Right hindlimb (tissue), 1 donor: ENCODE measurements at regions not wholly inside any gene's neighbourhood (a gene's known extent, or its start where the extent isn't known, plus 50 kb on each side); places are given as distances from the start of the nearest gene placed in this dataset.
"Not testable (repeated sequence)": the region's sequence is repeated elsewhere in the genome, so short reads cannot be mapped to it uniquely, and the experiment has no call there.

ENCODE experiments used
- DNase-seq: peaks from one replicate; pipeline ENCODE4 v3.0.0-alpha.2; 2018

DNA sequence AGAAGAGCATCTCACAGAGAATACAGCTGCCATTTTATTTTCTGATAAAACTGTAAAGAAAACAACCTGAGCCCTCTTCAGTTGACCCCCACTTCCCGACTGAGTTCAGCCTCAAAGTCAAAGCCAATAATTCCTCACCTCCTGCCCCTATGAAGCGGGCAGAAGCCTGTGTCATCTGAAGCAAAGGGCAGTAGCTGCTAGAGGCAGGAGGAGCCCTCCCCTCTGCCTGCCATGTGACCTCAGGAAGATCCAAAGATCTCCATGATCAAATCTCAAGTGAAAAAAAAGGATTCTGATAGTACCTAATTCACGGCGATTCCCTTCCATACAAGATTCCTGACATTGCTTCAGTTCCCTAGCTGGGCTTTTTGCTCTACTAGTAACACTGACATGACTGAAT lies 223.1 kb upstream of the CAND1 start:
- no peak for DNase-seq

DNA sequence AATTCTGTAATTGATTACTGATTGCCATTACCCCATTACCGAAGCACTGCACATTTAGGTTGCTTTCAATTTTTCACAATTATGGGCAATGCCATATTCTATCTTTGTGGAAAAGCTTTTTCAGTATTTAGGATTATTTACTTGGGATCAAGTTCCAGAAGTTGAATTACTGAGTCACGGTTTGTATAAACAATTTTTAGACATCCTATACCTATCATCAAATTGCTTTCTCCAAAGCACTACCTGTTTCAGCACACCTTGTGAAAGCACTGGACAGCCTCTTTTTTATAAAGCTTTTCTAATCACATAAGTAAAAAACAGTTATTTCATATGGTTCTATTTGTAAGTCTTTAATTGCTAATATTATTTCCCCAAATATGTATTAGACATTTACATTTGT lies 221.5 kb upstream of the CAND1 start:
- DNase-seq = no peak

DNA sequence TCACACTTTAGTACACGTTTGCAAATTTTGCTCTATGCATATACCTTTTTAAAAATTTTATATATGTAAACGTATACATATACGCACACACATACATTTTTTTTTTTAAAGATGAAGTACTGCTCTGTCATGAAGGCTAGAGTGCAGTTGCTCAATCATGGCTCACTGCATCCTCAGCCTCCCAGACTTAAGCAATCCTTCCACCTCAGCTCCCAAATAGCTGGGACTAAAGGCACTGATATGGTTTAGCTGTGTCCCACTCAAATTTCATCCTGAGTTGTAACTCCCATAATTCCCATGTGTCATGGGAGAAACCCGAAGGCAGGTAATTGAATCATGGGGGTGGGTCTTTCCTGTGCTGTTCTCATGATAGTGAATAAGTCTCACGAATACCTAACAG lies 220.8 kb upstream of the CAND1 start:
- DNase-seq = no peak

- DNase-seq = not testable (repeated sequence)
Measured at GRCh38 chr12:67049199-67049598, 220.0 kb upstream of the CAND1 start.

- no peak for DNase-seq
Measured at GRCh38 chr12:67052981-67053380, 216.2 kb upstream of the CAND1 start.

GRCh38 chr12:67056329-67056728 lies 212.8 kb upstream of the CAND1 start:
- DNase-seq = no peak

- no peak for DNase-seq
Measured at GRCh38 chr12:67057072-67057471, 212.1 kb upstream of the CAND1 start.

DNA sequence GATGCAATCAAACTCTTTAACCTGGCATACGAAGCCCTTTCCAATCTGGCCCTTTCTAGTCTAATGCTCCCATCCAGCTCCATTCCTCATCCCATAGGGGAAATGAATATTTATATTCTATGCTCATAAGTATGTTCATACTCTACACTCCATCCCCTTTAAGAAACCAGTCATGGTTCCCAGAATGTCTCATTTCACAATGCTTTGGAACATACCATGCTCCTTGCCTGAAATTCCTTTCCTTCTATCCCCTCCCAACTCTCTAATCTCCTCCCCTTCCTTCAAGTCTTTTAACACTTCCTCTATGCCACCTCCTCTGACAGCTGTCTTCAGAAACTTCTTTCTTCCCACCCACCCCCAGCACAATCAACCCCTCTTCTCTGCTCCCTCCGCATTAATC lies 207.0 kb upstream of the CAND1 start:
- no peak for DNase-seq

DNA sequence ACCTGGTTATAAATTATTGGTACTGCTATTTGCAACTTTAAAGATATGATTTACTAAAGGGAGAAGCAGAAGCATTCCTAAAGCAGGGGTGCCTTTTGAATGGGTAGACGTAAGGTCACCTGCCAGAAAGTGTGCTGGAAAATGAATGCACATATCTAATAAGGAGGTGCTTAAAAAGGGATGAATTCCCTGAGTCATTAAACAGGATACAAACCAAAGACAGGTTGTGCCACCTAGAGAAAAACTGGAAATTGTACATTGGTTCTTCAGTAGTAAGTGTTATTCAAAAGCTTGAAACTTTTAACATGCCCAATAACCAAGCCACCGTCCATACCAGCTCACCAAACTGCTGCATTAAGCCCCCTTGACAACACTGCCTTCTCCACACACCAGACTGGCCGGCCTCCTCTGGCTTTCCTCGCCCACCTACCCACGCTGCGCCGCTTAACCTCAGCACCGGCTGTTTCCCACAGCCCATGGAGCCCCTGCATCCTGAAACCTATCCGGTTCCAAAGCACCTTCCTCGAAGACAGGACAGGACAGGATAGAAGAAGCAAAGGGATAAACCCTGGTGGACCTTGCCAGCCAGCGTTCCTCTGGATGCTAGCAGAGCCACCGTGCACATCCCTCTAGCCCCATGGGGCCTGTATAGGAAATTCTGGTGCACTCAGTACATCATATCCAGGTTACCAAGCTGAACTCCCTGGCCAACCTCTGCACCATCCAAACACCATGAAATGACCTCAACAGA lies 201.5 kb upstream of the CAND1 start:
- no peak for DNase-seq

- DNase-seq = no peak
Measured at GRCh38 chr12:67068204-67068731, 200.9 kb upstream of the CAND1 start.

DNA sequence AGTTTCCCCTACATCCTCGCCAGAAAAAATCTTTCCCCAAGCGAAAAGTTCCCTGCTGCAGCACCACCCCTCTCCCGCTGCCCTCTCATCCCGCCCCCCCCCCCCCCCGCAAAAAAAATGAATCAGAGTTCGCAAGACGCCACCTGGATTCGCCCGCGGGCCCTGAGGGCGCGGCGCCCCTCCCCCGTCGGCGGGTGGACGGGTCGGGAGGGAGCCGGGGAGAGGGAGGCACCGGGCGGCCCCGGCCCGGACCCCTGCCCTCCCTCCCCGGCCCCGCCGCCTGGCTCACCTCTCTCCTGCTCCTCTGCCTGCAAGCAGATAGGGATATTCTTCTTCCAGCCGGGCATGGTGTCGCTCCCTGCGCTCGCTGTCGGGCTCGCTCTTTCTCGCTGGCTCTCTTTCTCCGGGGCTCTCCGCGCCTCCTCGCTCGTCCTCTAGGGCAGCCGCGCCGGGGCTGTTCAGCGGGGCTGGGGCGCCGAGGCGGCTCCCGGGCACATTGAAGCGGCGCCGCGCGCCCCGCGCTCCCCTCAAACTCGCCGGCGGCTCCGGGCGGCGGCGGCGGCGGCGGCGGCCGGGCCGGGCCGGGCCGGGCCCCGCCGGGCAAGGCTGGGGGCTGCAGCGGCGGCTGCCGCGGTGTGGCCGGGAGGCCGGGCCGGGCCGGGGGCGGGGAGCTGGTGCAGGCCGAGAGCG lies 200.3 kb upstream of the CAND1 start:
- peak; percentile 57 for DNase-seq

DNA sequence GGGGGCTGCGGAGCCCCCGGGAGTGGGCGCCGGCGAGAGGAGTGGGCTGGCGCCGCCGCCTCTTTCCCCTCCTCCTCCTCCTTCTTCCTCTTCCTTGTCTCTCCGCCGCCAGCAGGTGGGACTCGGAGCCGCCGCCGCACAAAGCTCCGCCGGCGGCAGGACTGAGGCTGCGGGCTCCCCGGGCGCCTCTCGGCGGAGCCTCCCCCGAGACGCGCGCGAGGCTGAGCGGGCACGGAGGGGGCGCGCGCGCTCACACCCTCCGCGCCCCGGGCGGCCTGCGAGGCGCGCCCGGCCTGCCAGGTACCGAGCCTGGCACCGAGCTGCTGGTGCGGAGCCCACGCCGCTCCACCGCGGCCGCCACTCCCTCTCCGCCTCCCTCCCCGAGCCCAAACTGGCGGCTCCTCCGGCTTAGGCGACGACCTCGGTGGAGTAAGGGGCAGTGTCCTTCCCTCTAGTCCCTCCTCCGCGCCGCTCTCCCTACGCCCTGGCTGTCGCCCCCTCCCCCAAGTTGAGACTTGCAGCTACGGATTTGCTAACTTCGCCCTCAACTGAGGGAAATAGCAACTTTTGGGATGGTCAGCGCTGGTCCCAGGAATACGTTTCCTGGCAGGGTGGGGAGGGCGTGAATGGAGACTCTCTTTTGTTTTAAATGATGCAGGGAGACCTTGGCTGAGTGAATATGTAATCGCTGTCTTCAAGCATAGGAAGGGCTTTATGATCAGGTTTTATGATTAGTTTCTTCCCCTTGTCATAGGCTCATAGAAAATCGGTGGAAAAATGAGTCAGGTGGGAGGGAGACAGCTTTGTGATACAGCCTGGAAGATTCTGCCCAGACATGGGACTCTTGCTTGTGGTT lies 199.5 kb upstream of the CAND1 start:
- DNase-seq = peak; percentile 46

DNA sequence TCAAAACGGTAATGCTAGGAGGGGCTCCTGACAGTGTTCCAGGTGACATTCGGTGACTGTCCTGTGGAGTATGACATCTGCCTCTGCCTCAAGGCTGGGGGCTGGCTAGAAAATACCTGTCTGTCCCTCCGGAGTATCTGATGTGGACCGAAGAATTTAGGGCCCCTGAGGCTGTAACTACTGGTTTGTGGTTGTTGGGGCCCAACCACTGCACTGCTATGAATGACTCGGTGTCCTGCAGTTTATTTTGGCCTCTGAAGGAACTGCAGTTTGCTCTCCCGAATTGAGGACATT lies 198.9 kb upstream of the CAND1 start:
- no peak for DNase-seq

DNA sequence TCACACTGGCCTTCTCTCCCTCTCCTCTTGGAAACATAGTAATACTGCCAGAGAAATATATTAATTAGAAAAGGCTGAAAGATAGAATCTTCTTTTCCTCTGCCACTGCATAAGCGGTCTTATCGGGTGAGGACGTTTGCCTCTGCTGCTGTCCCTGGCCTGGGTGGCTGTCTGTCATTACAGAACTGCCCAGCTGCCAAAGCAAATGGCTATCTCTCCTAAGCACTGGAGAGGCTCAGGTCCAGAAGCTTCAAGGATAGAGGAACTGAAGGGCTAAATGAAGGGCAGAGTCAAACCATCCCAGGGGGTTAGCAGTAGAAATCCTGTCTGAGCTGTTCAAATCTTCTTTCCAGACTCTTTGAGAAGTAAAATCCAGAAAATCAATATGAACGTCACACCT lies 198.6 kb upstream of the CAND1 start:
- DNase-seq = no peak

GRCh38 chr12:67072281-67072680 lies 196.9 kb upstream of the CAND1 start:
- DNase-seq = not testable (repeated sequence)

GRCh38 chr12:67073336-67073735 lies 195.8 kb upstream of the CAND1 start:
- DNase-seq = no peak

DNA sequence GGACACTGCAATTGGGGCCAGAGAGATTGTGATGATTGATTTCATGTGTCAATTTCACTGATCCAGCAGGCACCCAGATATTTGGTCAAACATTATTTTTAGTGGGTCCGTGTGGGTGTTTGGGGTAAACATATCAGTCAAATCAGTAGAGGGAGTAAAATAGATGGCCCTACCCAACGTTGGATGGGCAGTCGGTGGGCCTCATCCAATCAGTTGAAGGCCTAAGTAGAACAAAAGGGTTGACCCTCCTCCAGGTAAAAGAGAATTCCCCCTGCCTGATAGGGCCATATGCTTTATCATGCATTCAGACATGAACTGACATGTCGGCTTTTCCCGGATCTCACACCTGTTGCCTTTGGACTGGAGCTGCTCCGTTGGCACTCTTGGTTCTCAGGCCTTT lies 195.1 kb upstream of the CAND1 start:
- no peak for DNase-seq

GRCh38 chr12:67077617-67078016 lies 191.5 kb upstream of the CAND1 start:
- DNase-seq = no peak

DNA sequence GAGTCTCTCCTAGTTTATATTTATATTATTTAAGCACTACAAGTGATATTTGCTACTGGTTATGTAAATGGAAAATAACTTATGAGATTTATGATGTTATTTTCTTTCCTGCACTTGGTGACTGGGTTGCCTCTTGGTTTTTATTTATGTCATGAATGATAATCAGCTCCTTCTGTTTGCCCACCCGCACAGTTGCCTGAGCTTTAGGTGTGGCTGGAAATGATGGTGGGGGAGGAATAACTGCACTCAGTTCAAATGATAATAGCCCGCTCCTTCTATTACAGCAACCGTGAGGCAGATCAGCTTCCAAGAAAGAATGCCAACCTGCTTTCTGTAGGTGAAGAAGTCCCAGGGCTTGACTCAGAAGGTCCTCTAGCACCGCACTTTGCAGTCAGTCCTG lies 190.2 kb upstream of the CAND1 start:
- DNase-seq = no peak

DNA sequence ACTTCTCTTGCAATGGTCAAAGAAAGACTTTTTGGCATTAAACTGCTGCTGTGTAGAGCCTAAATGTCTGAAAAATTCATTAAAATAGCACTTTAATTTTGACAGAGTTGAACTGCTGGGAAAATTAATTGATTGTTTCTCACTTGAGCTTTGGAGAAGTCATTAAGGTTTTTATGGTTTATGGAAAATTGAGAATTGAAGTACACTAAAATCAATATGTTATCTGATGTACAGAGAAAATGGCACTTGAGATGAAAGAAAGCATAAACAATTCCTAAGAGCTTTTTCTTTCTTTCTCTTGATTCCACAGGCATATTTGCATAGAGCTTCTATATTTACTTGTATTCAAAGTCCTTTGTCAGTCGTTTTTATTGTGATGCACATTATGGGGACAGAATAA lies 188.5 kb upstream of the CAND1 start:
- no peak for DNase-seq

DNA sequence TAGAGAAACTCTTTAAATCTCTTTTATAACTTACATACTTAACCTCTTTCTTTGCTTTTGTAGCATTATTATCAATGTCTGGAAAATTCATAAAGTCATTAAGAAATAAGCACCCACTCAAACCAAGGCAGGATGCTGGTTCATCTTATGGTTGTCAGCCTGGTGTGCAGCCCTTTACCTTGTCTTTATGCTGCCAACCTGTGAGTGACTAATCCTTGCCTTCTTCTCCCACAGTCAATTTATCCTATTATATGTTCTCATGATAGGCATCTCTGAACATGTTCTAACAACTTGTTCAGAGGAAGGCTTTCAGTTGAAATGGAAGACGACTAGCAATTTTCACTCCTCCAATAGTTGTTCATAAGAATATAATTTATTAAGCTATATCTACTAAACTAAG lies 186.9 kb upstream of the CAND1 start:
- DNase-seq = no peak

DNA sequence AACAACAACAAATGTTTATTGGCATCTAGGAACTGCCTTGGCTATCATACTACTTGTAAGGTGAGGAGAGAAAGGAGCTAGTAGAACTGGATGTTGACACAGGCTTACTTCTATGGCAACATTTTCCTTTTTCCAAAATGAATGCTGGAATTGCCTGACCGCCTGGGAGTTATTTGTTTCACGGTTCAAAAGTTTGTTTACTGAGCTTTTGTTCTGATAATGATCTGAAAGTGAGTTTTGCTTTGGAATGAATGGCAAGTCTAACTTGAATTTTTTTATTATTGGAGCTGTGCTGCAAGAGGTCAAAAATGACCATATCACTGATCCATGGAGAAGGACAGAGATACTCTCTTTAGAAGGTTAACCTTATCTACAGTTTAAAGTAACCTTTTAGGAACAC lies 183.5 kb upstream of the CAND1 start:
- DNase-seq = no peak

GRCh38 chr12:67086116-67086515 lies 183.0 kb upstream of the CAND1 start:
- no peak for DNase-seq
